GM23338 (cell line): ENCODE measurements at regions not wholly inside any gene's neighbourhood (a gene's known extent, or its start where the extent isn't known, plus 50 kb on each side); places are given as distances from the start of the nearest gene placed in this dataset.

Experiments
- ATAC-seq: fragments of 200-7000 bp; cut with Tn5 transposase; 3 replicates; pipeline ENCODE4 v1.9.1; 2020
- DNase-seq: peaks from one replicate; pipeline ENCODE4 v3.0.0-alpha.2; 2015; ENCODE audit warnings: low spot score
- H2AFZ ChIP-seq: fragments of 200-600 bp; sonication (generic); 2 replicates; pipeline ENCODE4 v1.8.0; 2016; ENCODE audit warnings: antibody characterized with exemption, mild to moderate bottlenecking, moderate library complexity
- H3F3A ChIP-seq: fragments of 200-600 bp; sonication (generic); replicated peaks from 2 replicates; pipeline ENCODE4 v1.8.0; 2017; ENCODE audit warnings: antibody characterized with exemption, mixed run types, low read depth
- H3K27ac ChIP-seq: fragments of 200-600 bp; sonication (generic); 2 replicates; pipeline ENCODE4 v1.6.1; 2016; ENCODE audit warnings: low read depth
- H3K27me3 ChIP-seq: fragments of 200-600 bp; sonication (generic); 2 replicates; pipeline ENCODE4 v1.8.0; 2016; ENCODE audit warnings: mild to moderate bottlenecking, mixed run types, moderate library complexity; ENCODE audit not compliant: insufficient read depth
- H3K36me3 ChIP-seq: fragments of 200-600 bp; sonication (generic); 2 replicates; pipeline ENCODE4 v1.8.0; 2016; ENCODE audit warnings: mild to moderate bottlenecking; ENCODE audit not compliant: insufficient read depth
- H3K4me1 ChIP-seq: fragments of 200-600 bp; sonication (generic); 2 replicates; pipeline ENCODE4 v1.8.0; 2016; ENCODE audit warnings: mild to moderate bottlenecking, moderate library complexity; ENCODE audit not compliant: insufficient read depth
- H3K4me2 ChIP-seq: fragments of 200-600 bp; sonication (generic); 2 replicates; pipeline ENCODE4 v1.7.1; 2017; ENCODE audit warnings: mixed run types
- H3K4me3 ChIP-seq: fragments of 200-600 bp; sonication (generic); 2 replicates; pipeline ENCODE4 v1.6.1; 2016; ENCODE audit warnings: mixed run types
- H3K79me2 ChIP-seq: fragments of 200-600 bp; sonication (generic); replicated peaks from 2 replicates; pipeline ENCODE4 v1.8.0; 2017; ENCODE audit warnings: mild to moderate bottlenecking; ENCODE audit not compliant: insufficient read depth
- H3K9me2 ChIP-seq: fragments of 200-600 bp; sonication (generic); 2 replicates; pipeline ENCODE4 v1.8.0; 2017; ENCODE audit not compliant: insufficient read depth
- H4K20me1 ChIP-seq: fragments of 200-600 bp; sonication (generic); replicated peaks from 2 replicates; pipeline ENCODE4 v1.8.0; 2017; ENCODE audit warnings: mild to moderate bottlenecking; ENCODE audit not compliant: insufficient read depth
- H3K27ac Mint-ChIP-seq: 2 replicates; pipeline ENCODE4 v1.8.0; 2020; ENCODE audit warnings: inconsistent platforms, mild to moderate bottlenecking, moderate library complexity, mixed read lengths
- H3K27me3 Mint-ChIP-seq: 3 replicates; pipeline ENCODE4 v1.8.0; 2022; ENCODE audit warnings: low read depth, mild to moderate bottlenecking, moderate library complexity, mixed read lengths, inconsistent platforms; ENCODE audit not compliant: insufficient read depth, poor library complexity
- H3K36me3 Mint-ChIP-seq: 3 replicates; pipeline ENCODE4 v1.8.0; 2021; ENCODE audit warnings: low read depth, mild to moderate bottlenecking, inconsistent platforms, moderate library complexity, mixed read lengths
- H3K4me1 Mint-ChIP-seq: 3 replicates; pipeline ENCODE4 v1.8.0; 2020; ENCODE audit warnings: mild to moderate bottlenecking, inconsistent platforms, mixed read lengths
- H3K4me3 Mint-ChIP-seq: 3 replicates; pipeline ENCODE4 v1.8.0; 2021; ENCODE audit warnings: moderate library complexity, mild to moderate bottlenecking, inconsistent platforms, mixed read lengths
- H3K9me3 Mint-ChIP-seq: 3 replicates; pipeline ENCODE4 v1.8.0; 2020; ENCODE audit warnings: moderate library complexity, mild to moderate bottlenecking, inconsistent platforms, mixed read lengths
- CREB1 ChIP-seq: fragments of 250-450 bp; sonication (Bioruptor Pico); IDR thresholded peaks from 2 replicates; pipeline ENCODE4 v1.5.0; 2020; ENCODE audit warnings: low read depth, mild to moderate bottlenecking, moderate library complexity
- NANOG ChIP-seq: IDR thresholded peaks from 2 replicates; pipeline ENCODE4 v1.6.1; 2016; ENCODE audit warnings: antibody characterized with exemption, borderline replicate concordance
- POLR2AphosphoS5 ChIP-seq: IDR thresholded peaks from 2 replicates; pipeline ENCODE4 v1.6.1; 2016; ENCODE audit warnings: antibody characterized with exemption, low read depth
- REST ChIP-seq: IDR thresholded peaks from one replicate; pipeline ENCODE4 v1.6.1; 2018; ENCODE audit warnings: antibody characterized with exemption; ENCODE audit not compliant: unreplicated experiment
- STAT1 ChIP-seq: IDR thresholded peaks from one replicate; pipeline ENCODE4 v1.6.1; 2016; ENCODE audit warnings: antibody characterized with exemption; ENCODE audit not compliant: unreplicated experiment
- ZNF114 ChIP-seq: fragments of 250-450 bp; sonication (Bioruptor Pico); IDR thresholded peaks from 2 replicates; pipeline ENCODE4 v1.5.0; 2020; ENCODE audit warnings: mild to moderate bottlenecking, moderate library complexity
- TF ChIP-seq, protein P1 (sequence below): fragments of 250-450 bp; sonication (Bioruptor Pico); IDR thresholded peaks from 2 replicates; pipeline ENCODE4 v1.5.0; 2020; ENCODE audit warnings: mild to moderate bottlenecking, moderate library complexity
- TF ChIP-seq, protein P2 (sequence below): IDR thresholded peaks from 2 replicates; pipeline ENCODE4 v1.6.1; 2016; ENCODE audit warnings: antibody characterized with exemption

- TF ChIP-seq, protein P1, sequence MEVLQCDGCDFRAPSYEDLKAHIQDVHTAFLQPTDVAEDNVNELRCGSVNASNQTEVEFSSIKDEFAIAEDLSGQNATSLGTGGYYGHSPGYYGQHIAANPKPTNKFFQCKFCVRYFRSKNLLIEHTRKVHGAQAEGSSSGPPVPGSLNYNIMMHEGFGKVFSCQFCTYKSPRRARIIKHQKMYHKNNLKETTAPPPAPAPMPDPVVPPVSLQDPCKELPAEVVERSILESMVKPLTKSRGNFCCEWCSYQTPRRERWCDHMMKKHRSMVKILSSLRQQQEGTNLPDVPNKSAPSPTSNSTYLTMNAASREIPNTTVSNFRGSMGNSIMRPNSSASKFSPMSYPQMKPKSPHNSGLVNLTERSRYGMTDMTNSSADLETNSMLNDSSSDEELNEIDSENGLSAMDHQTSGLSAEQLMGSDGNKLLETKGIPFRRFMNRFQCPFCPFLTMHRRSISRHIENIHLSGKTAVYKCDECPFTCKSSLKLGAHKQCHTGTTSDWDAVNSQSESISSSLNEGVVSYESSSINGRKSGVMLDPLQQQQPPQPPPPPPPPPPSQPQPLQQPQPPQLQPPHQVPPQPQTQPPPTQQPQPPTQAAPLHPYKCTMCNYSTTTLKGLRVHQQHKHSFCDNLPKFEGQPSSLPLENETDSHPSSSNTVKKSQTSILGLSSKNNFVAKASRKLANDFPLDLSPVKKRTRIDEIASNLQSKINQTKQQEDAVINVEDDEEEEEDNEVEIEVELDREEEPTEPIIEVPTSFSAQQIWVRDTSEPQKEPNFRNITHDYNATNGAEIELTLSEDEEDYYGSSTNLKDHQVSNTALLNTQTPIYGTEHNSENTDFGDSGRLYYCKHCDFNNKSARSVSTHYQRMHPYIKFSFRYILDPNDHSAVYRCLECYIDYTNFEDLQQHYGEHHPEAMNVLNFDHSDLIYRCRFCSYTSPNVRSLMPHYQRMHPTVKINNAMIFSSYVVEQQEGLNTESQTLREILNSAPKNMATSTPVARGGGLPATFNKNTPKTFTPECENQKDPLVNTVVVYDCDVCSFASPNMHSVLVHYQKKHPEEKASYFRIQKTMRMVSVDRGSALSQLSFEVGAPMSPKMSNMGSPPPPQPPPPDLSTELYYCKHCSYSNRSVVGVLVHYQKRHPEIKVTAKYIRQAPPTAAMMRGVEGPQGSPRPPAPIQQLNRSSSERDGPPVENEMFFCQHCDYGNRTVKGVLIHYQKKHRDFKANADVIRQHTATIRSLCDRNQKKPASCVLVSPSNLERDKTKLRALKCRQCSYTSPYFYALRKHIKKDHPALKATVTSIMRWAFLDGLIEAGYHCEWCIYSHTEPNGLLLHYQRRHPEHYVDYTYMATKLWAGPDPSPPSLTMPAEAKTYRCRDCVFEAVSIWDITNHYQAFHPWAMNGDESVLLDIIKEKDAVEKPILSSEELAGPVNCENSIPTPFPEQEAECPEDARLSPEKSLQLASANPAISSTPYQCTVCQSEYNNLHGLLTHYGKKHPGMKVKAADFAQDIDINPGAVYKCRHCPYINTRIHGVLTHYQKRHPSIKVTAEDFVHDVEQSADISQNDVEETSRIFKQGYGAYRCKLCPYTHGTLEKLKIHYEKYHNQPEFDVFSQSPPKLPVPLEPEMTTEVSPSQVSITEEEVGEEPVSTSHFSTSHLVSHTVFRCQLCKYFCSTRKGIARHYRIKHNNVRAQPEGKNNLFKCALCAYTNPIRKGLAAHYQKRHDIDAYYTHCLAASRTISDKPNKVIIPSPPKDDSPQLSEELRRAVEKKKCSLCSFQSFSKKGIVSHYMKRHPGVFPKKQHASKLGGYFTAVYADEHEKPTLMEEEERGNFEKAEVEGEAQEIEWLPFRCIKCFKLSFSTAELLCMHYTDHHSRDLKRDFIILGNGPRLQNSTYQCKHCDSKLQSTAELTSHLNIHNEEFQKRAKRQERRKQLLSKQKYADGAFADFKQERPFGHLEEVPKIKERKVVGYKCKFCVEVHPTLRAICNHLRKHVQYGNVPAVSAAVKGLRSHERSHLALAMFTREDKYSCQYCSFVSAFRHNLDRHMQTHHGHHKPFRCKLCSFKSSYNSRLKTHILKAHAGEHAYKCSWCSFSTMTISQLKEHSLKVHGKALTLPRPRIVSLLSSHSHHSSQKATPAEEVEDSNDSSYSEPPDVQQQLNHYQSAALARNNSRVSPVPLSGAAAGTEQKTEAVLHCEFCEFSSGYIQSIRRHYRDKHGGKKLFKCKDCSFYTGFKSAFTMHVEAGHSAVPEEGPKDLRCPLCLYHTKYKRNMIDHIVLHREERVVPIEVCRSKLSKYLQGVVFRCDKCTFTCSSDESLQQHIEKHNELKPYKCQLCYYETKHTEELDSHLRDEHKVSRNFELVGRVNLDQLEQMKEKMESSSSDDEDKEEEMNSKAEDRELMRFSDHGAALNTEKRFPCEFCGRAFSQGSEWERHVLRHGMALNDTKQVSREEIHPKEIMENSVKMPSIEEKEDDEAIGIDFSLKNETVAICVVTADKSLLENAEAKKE (CRISPR knock-in tag): no peak
- TF ChIP-seq, protein P2, sequence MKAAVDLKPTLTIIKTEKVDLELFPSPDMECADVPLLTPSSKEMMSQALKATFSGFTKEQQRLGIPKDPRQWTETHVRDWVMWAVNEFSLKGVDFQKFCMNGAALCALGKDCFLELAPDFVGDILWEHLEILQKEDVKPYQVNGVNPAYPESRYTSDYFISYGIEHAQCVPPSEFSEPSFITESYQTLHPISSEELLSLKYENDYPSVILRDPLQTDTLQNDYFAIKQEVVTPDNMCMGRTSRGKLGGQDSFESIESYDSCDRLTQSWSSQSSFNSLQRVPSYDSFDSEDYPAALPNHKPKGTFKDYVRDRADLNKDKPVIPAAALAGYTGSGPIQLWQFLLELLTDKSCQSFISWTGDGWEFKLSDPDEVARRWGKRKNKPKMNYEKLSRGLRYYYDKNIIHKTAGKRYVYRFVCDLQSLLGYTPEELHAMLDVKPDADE: no peak
Observed at GRCh38 chr2:129441610-129442009, 537.9 kb upstream of the RAB6C start (continued).

DNA sequence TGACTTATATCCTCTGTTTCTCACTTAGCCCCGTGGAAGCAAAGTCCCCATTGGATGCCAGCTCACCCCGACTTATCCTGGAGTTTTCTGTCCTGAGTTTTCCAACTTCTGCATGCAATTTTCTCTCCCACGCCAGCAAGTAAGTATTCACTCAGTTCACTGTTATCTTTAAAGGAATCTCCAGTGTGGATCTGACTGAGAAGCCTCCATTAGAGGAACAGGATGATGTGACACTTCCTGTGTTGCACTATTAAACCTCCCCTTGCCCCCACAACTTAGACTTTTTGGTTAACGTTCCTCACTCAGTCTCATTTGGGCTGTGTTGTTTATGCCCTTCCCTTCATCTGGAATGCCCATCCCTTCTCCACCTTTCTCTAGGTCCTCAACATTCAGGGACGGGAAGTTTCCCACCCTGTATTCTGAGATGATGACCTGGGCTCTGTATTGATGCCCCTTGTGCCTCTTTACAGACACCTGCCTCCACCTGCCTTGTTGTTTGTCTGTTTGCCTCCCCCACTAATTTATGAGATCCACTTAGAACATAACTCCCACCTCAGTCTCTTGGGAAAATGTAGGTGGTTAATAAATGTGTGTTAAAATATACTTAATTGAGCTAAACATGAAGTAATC is 536.1 kb upstream of the RAB6C start:
- Mint-ChIP-seq H3K27me3 (peaks cover 4% of the 10 kb centered on the region), H3K4me1 (no peaks in the 10 kb centered on the region), H3K27ac (no peak overlapping the region), H3K9me3 (no peaks in the 10 kb centered on the region; the same call in 2 of the 3 replicates), H3K36me3 (no peaks in the 10 kb centered on the region), H3K4me3 (no peak overlapping the region)
- peak overlapping the region; percentile 56; the same call in 1 of the 2 replicates for H2AFZ ChIP-seq
- H3K4me2 ChIP-seq: no peak overlapping the region
- ATAC-seq: no peak
- H3K9me2 ChIP-seq: no peaks in the 10 kb centered on the region
- no peaks in the 10 kb centered on the region for H3F3A ChIP-seq
- no peaks in the 10 kb centered on the region for H3K36me3 ChIP-seq
- no peak for DNase-seq
- H3K27ac ChIP-seq: no peak overlapping the region
- no peaks in the 10 kb centered on the region for H3K4me1 ChIP-seq
- no peak overlapping the region for H3K4me3 ChIP-seq
- H3K27me3 ChIP-seq: no peaks in the 10 kb centered on the region
- no peaks in the 10 kb centered on the region for H4K20me1 ChIP-seq
- no peaks in the 10 kb centered on the region for H3K79me2 ChIP-seq
- no peak for TF ChIP-seq REST
- TF ChIP-seq ZNF114 (CRISPR knock-in tag): no peak
- TF ChIP-seq CREB1 (CRISPR knock-in tag): no peak
- TF ChIP-seq NANOG: no peak
- no peak for TF ChIP-seq POLR2AphosphoS5
- no peak for TF ChIP-seq STAT1
